Ectodermal cell (in vitro differentiated cells): ENCODE measurements at regions not wholly inside any gene's neighbourhood (a gene's known extent, or its start where the extent isn't known, plus 50 kb on each side); places are given as distances from the start of the nearest gene placed in this dataset.

ENCODE experiments used
- H3K27ac ChIP-seq: 2 replicates; pipeline ENCODE4 v1.7.0; 2013; ENCODE audit warnings: mild to moderate bottlenecking, low read depth, low read length; ENCODE audit not compliant: insufficient read depth, poor library complexity, severe bottlenecking
- H3K27me3 ChIP-seq: 2 replicates; pipeline ENCODE4 v1.7.0; 2013; ENCODE audit warnings: mild to moderate bottlenecking, low read length; ENCODE audit not compliant: insufficient read depth, control insufficient read depth, poor library complexity, severe bottlenecking
- H3K36me3 ChIP-seq: one replicate; pipeline ENCODE4 v1.7.0; 2013; ENCODE audit warnings: low read length; ENCODE audit not compliant: control insufficient read depth, insufficient read depth
- H3K4me1 ChIP-seq: one replicate; pipeline ENCODE4 v1.7.0; 2013; ENCODE audit warnings: low read length; ENCODE audit not compliant: control insufficient read depth, insufficient read depth
- H3K4me3 ChIP-seq: 2 replicates; pipeline ENCODE4 v1.7.0; 2013; ENCODE audit warnings: low read depth, low read length, control low read depth; ENCODE audit not compliant: insufficient read depth
- H3K9me3 ChIP-seq: 2 replicates; pipeline ENCODE4 v1.7.0; 2013; ENCODE audit warnings: mild to moderate bottlenecking, low read length, moderate library complexity; ENCODE audit not compliant: control insufficient read depth
- WGBS, 2 experiments: methylation state at CpG; one replicate each; pipeline ENCODE4 v1.1.7; 2013; ENCODE audit warnings: missing lambda C conversion rate in 2 of 2; 5-methylcytosine and 5-hydroxymethylcytosine counted together

GRCh38 chr13:85710545-85710944 lies 88.7 kb downstream of the SLITRK6 start:
- H3K36me3 ChIP-seq = no peaks in the 10 kb centered on the region
- H3K27me3 ChIP-seq = no peaks in the 10 kb centered on the region
- no peak overlapping the region for H3K4me3 ChIP-seq
- H3K27ac ChIP-seq = no peak overlapping the region
- no peaks in the 10 kb centered on the region for H3K9me3 ChIP-seq
- WGBS, 2 experiments = 90 to 96% methylated on average over 4 of the region's 4 CpGs
- no peaks in the 10 kb centered on the region for H3K4me1 ChIP-seq

DNA sequence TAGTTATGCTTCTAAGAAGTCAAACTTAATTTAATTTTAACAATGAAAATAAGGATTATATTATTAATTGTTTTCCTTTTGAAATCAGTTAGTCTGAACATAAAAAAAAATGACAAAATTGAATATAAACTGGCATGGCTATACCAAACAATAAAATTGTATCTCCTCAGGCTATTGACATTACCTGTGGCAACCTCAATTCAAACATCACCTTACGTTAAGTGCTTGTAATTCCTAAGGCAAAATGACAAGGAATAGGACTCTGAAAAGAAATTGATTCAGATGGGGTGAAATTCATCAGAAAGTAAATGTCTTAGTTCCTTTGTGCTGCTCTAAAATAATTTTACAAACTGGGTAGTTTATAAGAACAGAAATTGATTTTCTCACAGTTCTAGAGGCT lies 89.5 kb downstream of the SLITRK6 start:
- 95 to 100% methylated on average over 1 of the region's 1 CpG for WGBS, 2 experiments
- Histone ChIP-seq H3K4me1 (no peaks in the 10 kb centered on the region), H3K27me3 (no peaks in the 10 kb centered on the region), H3K9me3 (no peaks in the 10 kb centered on the region), H3K4me3 (no peak overlapping the region), H3K36me3 (no peaks in the 10 kb centered on the region), H3K27ac (no peak overlapping the region)

DNA sequence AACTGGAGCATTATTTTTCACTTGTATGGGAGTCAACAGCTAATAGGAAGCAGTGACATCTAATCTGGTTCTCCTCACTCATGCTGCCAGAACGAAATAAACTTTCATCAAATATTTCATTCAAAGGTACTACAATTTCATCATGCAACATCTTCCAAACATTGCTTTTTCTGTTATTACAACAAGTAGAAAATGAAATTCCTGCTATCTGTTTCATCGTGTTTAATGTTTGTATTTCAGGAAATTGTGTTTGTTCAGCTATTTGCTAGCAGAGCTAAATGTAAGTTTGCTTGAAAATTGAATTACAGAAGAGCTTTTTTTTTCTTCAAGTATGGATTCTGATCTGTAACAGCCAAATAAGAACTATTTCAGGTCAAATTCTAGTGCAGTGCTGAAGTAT lies 90.1 kb downstream of the SLITRK6 start:
- no peaks in the 10 kb centered on the region for H3K36me3 ChIP-seq
- no peaks in the 10 kb centered on the region for H3K27me3 ChIP-seq
- H3K4me3 ChIP-seq = no peak overlapping the region
- no peaks in the 10 kb centered on the region for H3K4me1 ChIP-seq
- no peaks in the 10 kb centered on the region for H3K9me3 ChIP-seq
- H3K27ac ChIP-seq = no peak overlapping the region
- 89 to 94% methylated on average over 2 of the region's 2 CpGs for WGBS, 2 experiments

DNA sequence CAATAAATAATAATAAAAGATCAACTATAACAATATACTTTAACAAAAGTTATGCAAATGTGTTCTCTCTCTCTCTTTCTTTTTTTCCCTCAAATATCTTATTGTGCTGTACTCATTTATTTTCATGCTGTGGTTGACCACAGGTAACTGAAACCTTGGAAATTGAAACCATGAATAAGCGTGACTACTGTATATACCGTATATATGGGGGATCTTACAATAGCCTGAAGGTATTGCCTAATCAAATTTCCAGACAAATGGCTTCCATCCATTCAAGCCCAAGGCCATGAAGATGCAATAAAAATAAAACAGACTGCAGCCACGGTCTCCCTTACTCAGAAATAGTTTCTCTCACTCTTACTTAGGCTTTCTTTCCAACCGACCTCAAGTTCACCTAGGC lies 98.3 kb downstream of the SLITRK6 start:
- no peaks in the 10 kb centered on the region for H3K36me3 ChIP-seq
- no peaks in the 10 kb centered on the region for H3K27me3 ChIP-seq
- no peak overlapping the region for H3K27ac ChIP-seq
- H3K4me3 ChIP-seq = no peak overlapping the region
- 93 to 94% methylated on average over 4 of the region's 4 CpGs for WGBS, 2 experiments
- no peaks in the 10 kb centered on the region for H3K4me1 ChIP-seq
- H3K9me3 ChIP-seq = no peaks in the 10 kb centered on the region

- Histone ChIP-seq H3K36me3 (no peaks in the 10 kb centered on the region), H3K4me1 (no peaks in the 10 kb centered on the region), H3K4me3 (no peak overlapping the region), H3K27me3 (no peaks in the 10 kb centered on the region), H3K27ac (no peak overlapping the region), H3K9me3 (no peaks in the 10 kb centered on the region)
- WGBS, 2 experiments = 69 to 71% methylated on average over 4 of the region's 4 CpGs
These were observed 101.0 kb downstream of the SLITRK6 start for GRCh38 chr13:85698256-85698655.

DNA sequence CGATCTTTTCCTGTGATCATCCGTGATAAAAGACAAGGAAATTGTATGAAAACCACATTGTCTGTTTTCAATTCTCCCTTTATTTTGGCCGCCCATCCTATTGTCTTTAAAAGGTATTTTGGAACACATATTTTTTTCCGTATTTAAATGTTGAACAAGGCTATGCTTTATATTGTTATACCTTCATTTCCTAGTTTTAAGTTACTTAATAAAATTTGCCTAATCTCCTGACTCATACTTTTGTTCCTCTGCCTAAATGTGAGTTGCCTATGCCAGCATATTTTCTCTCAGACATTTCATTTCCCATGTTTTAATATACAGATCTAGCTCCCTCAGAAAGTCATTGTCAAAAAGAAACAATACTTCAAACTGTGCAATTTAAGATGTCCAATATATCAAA lies 104.2 kb downstream of the SLITRK6 start:
- no peaks in the 10 kb centered on the region for H3K36me3 ChIP-seq
- WGBS, 2 experiments = 59 to 68% methylated on average over 3 to 4 of the region's 4 CpGs
- H3K27me3 ChIP-seq = no peaks in the 10 kb centered on the region
- H3K4me3 ChIP-seq = no peak overlapping the region
- no peak overlapping the region for H3K27ac ChIP-seq
- no peaks in the 10 kb centered on the region for H3K4me1 ChIP-seq
- no peaks in the 10 kb centered on the region for H3K9me3 ChIP-seq

- Histone ChIP-seq H3K27me3 (no peaks in the 10 kb centered on the region), H3K4me3 (no peak overlapping the region), H3K27ac (no peak overlapping the region), H3K36me3 (no peaks in the 10 kb centered on the region), H3K4me1 (no peaks in the 10 kb centered on the region), H3K9me3 (no peaks in the 10 kb centered on the region)
- 87 to 91% methylated on average over 7 of the region's 7 CpGs for whole genome bisulfite sequencing, 2 experiments
These were observed 105.2 kb downstream of the SLITRK6 start for GRCh38 chr13:85693889-85694511.

DNA sequence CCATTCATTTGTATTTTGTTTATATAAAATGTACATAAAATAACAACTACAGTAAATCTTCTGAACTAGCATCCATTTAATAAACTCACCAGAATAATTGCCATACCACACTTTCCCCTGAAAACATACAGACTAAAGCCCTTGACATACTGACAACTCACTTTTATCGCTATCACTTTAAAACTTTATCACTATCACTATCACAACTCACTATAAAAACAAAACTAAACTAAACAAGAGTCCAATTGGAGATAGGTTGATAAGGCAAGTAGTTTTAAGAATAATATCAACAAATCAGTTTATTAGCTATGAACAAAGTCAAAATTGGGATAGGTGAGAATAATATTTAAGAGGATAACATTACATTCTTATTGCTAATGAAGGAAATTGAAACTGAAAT lies 108.9 kb downstream of the SLITRK6 start:
- Histone ChIP-seq H3K36me3 (no peaks in the 10 kb centered on the region), H3K9me3 (no peaks in the 10 kb centered on the region), H3K4me3 (no peak overlapping the region), H3K27me3 (no peaks in the 10 kb centered on the region), H3K4me1 (no peaks in the 10 kb centered on the region), H3K27ac (no peak overlapping the region)
- WGBS, 2 experiments = 0% methylated on average over 1 of the region's 1 CpG; no CpG with 5 or more reads in 1 of the 2 experiments

GRCh38 chr13:85685436-85685835 lies 113.8 kb downstream of the SLITRK6 start:
- no peak overlapping the region for H3K27ac ChIP-seq
- H3K9me3 ChIP-seq = no peaks in the 10 kb centered on the region
- H3K27me3 ChIP-seq = no peaks in the 10 kb centered on the region
- H3K36me3 ChIP-seq = no peaks in the 10 kb centered on the region
- no peaks in the 10 kb centered on the region for H3K4me1 ChIP-seq
- 77 to 100% methylated on average over 1 of the region's 1 CpG for WGBS, 2 experiments
- H3K4me3 ChIP-seq = no peak overlapping the region

DNA sequence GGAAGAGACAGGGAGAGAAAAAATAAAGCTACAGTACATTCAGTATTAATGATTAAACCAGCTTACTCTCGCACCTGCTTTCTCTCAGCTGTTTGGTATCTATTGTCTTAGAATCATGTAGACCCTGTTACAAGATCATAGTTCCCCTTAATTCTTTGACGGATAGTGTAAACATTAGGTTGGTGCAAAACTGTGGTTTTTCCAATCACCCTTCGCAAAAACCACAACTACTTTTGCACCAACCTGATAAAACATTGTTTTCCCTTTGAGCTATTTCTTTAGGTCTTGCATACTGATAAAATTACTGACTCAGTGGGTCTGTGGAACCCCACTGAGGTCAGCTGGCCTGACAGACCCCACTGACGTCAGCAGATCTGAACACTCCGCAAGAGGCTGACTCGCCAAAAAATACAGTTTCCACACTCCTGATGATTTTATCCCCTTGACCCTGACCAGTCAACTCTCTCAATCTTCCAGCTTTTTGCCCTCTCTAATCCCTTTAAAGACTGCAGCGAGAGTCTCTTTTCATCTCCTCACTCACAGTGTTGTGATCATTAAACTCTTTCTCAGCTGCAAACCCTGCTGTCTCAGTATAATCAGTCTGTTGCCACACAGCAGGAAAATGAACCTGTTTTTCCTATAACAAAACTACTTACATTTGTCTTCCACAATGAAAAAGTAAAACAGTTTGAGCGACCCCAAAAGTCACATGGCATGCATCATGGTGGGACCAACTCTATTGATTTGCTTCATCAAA lies 123.9 kb downstream of the SLITRK6 start:
- H3K36me3 ChIP-seq = no peaks in the 10 kb centered on the region
- H3K27me3 ChIP-seq = no peaks in the 10 kb centered on the region
- H3K27ac ChIP-seq = no peak overlapping the region
- no peaks in the 10 kb centered on the region for H3K4me1 ChIP-seq
- no peak overlapping the region for H3K4me3 ChIP-seq
- H3K9me3 ChIP-seq = no peaks in the 10 kb centered on the region
- WGBS, 2 experiments = 81 to 91% methylated on average over 6 to 8 of the region's 8 CpGs
